ENCODE measurements at regions not wholly inside any gene's neighbourhood (a gene's known extent, or its start where the extent isn't known, plus 50 kb on each side); places are given as distances from the start of the nearest gene placed in this dataset.
"Not testable (repeated sequence)": the region's sequence is repeated elsewhere in the genome, so short reads cannot be mapped to it uniquely, and the experiment has no call there.

GRCh38 chr1:78263459-78263858 is 217.7 kb downstream of the GIPC2 start:
- CTCF ChIA-PET: interaction anchor here (1.3 kb wide), 1 partner anchor 9 kb away, joined by 5 read pairs; no protein-coding TSS in a partner anchor

GRCh38 chr1:78263946-78264345 is 218.2 kb downstream of the GIPC2 start:
- CTCF ChIA-PET: interaction anchor here (1.3 kb wide), 1 partner anchor 9 kb away, joined by 5 read pairs; no protein-coding TSS in a partner anchor
- DNase-seq (ENCODE audit: low read depth): no peak
- Histone ChIP-seq H3K36me3 (ENCODE audit: control insufficient read depth, insufficient read depth, low read length) (no peaks in the 10 kb centered on the region), H3K4me3 (ENCODE audit: low read depth, low read length) (no peak overlapping the region), H3K27me3 (ENCODE audit: control insufficient read depth, insufficient read depth, low read length) (no peaks in the 10 kb centered on the region)
- POLR2A ChIA-PET: no interaction called here
- no peak for TF ChIP-seq CTCF (IDR thresholded peaks at IDR 0.05; ENCODE audit: insufficient read depth, low read depth, low read length)

More at GRCh38 chr1:78263459-78263858, 217.7 kb downstream of the GIPC2 start:
- H3K4me3 ChIP-seq (ENCODE audit: low read depth, low read length): no peak overlapping the region
- POLR2A ChIA-PET: no interaction called here
- no peak for TF ChIP-seq CTCF (IDR thresholded peaks at IDR 0.05; ENCODE audit: insufficient read depth, low read depth, low read length)
- H3K36me3 ChIP-seq (ENCODE audit: control insufficient read depth, insufficient read depth, low read length): no peaks in the 10 kb centered on the region
- DNase-seq (ENCODE audit: low read depth): no peak
- no peaks in the 10 kb centered on the region for H3K27me3 ChIP-seq (ENCODE audit: control insufficient read depth, insufficient read depth, low read length)

- H3K27me3 ChIP-seq (ENCODE audit: control insufficient read depth, insufficient read depth, low read length): no peaks in the 10 kb centered on the region
- no peak overlapping the region for H3K4me3 ChIP-seq (ENCODE audit: low read depth, low read length)
- no peak for DNase-seq (ENCODE audit: low read depth)
- H3K36me3 ChIP-seq (ENCODE audit: control insufficient read depth, insufficient read depth, low read length): no peaks in the 10 kb centered on the region
- POLR2A ChIA-PET: no interaction called here
- TF ChIP-seq CTCF (IDR thresholded peaks at IDR 0.05; ENCODE audit: insufficient read depth, low read depth, low read length): no peak
- CTCF ChIA-PET: no interaction called here
Measured at GRCh38 chr1:78267513-78268218, 221.9 kb downstream of the GIPC2 start.

- ChIA-PET CTCF (no interaction called here), POLR2A (no interaction called here)
- Histone ChIP-seq H3K4me3 (ENCODE audit: low read depth, low read length) (no peak overlapping the region), H3K27me3 (ENCODE audit: control insufficient read depth, insufficient read depth, low read length) (no peaks in the 10 kb centered on the region), H3K36me3 (ENCODE audit: control insufficient read depth, insufficient read depth, low read length) (no peaks in the 10 kb centered on the region)
- no peak for DNase-seq (ENCODE audit: low read depth)
- TF ChIP-seq CTCF (IDR thresholded peaks at IDR 0.05; ENCODE audit: insufficient read depth, low read depth, low read length): no peak
Measured at GRCh38 chr1:78269591-78269990, 221.2 kb upstream of the PTGFR start.

GRCh38 chr1:78271423-78271822 is 219.4 kb upstream of the PTGFR start:
- CTCF ChIA-PET: interaction anchor here (0.8 kb wide), 1 partner anchor 16 kb away, joined by 3 read pairs; no protein-coding TSS in a partner anchor
- H3K4me3 ChIP-seq (ENCODE audit: low read depth, low read length); POLR2A ChIA-PET; H3K27me3 ChIP-seq (ENCODE audit: control insufficient read depth, insufficient read depth, low read length); H3K36me3 ChIP-seq (ENCODE audit: control insufficient read depth, insufficient read depth, low read length); DNase-seq (ENCODE audit: low read depth): not testable (repeated sequence)

GRCh38 chr1:78274814-78275213 is 216.0 kb upstream of the PTGFR start:
- no peak for TF ChIP-seq CTCF (IDR thresholded peaks at IDR 0.05; ENCODE audit: insufficient read depth, low read depth, low read length)
- Histone ChIP-seq H3K4me3 (ENCODE audit: low read depth, low read length) (no peak overlapping the region), H3K27me3 (ENCODE audit: control insufficient read depth, insufficient read depth, low read length) (no peaks in the 10 kb centered on the region), H3K36me3 (ENCODE audit: control insufficient read depth, insufficient read depth, low read length) (no peaks in the 10 kb centered on the region)
- no peak for DNase-seq (ENCODE audit: low read depth)
- ChIA-PET POLR2A (interaction anchor here (1.0 kb wide), 1 partner anchor 18 kb away, joined by 3 read pairs; no protein-coding TSS in a partner anchor), CTCF (interaction anchor here (1.4 to 1.6 kb wide), 2 partner anchors 64 to 334 kb away, joined by 3 read pairs; no protein-coding TSS in a partner anchor)

All from BJ (cell line).